Heart left ventricle (tissue), 13 donors: ENCODE measurements at regions not wholly inside any gene's neighbourhood (a gene's known extent, or its start where the extent isn't known, plus 50 kb on each side); places are given as distances from the start of the nearest gene placed in this dataset.

Source experiments
- CTCF ChIP-seq, 12 donors: fragments of 200-600 bp; sonication (generic) in 4 of 12; IDR thresholded peaks; one replicate each; pipeline versions ENCODE4 v1.5.0 to v1.8.0; 2018 to 2022; ENCODE audit warnings: antibody characterized with exemption in 12 of 12, mild to moderate bottlenecking in 5 of 12
- POLR2A ChIP-seq, 2 donors: fragments of 450-650 bp; IDR thresholded peaks; one replicate each; pipeline ENCODE4 v1.6.1; 2017; ENCODE audit warnings: antibody characterized with exemption in 2 of 2, mild to moderate bottlenecking in 2 of 2, moderate library complexity in 2 of 2
- donor health status: ischemic (EF 13 %, LVEDD 7.1; RV severe dilation, severe dysfunction).
- donor health status: DM: no; HTN: yes; CAD: no.
- donor health status: DM: no; HTN: no; CAD: no.
- donor health status: ischemic (EF 25% LVEDD 6.9; RV normal size, moderate dysfunction).
- donor health status: ischemic (EF 25% LVEDD 5.7; RV mildly dilated, moderate dysfunction).
- donor health status: ischemic (EF 35%, LVEDD 5.7; RV mildly dilated, moderate dysfunction).
- donor health status: nonischemic (EF 11% LVEDD 7.7; RV severe dilation, severe dysfunction).
- donor health status: DM: yes; HTN: yes; CAD: no.
- donor health status: PGD.
- donor health status: ischemic (EF 29% LVEDD 5.4; RV normal size, mild dysfunction).
- donor health status: nonischemic (EF 23%, LVEDD 6.1; RV moderate dilation, normal function).

- TF ChIP-seq CTCF (IDR thresholded peaks at IDR 0.05) (no peak), POLR2A (IDR thresholded peaks at IDR 0.05) (no peak)
These were observed 418.4 kb downstream of the CD109 start for GRCh38 chr6:74114428-74114827.
